Coronary artery (tissue), 2 donors: ENCODE measurements at regions not wholly inside any gene's neighbourhood (a gene's known extent, or its start where the extent isn't known, plus 50 kb on each side); places are given as distances from the start of the nearest gene placed in this dataset.

ENCODE experiments used
- DNase-seq: peaks from one replicate; pipeline ENCODE4 v3.0.0-alpha.2; 2017; ENCODE audit warnings: low spot score
- H3K27ac ChIP-seq, 2 donors: fragments of 200-600 bp; sonication (generic); one replicate each; pipeline ENCODE4 v1.5.1; 2016 to 2019
- H3K4me3 ChIP-seq: fragments of 200-600 bp; sonication (generic); 2 replicates; pipeline ENCODE4 v1.5.1; 2016; ENCODE audit warnings: mild to moderate bottlenecking, moderate library complexity
- TF ChIP-seq, protein P1 (sequence below): fragments of 200-600 bp; sonication (generic); IDR thresholded peaks from one replicate; pipeline ENCODE4 v1.5.1; 2019; ENCODE audit warnings: antibody characterized with exemption

DNA sequence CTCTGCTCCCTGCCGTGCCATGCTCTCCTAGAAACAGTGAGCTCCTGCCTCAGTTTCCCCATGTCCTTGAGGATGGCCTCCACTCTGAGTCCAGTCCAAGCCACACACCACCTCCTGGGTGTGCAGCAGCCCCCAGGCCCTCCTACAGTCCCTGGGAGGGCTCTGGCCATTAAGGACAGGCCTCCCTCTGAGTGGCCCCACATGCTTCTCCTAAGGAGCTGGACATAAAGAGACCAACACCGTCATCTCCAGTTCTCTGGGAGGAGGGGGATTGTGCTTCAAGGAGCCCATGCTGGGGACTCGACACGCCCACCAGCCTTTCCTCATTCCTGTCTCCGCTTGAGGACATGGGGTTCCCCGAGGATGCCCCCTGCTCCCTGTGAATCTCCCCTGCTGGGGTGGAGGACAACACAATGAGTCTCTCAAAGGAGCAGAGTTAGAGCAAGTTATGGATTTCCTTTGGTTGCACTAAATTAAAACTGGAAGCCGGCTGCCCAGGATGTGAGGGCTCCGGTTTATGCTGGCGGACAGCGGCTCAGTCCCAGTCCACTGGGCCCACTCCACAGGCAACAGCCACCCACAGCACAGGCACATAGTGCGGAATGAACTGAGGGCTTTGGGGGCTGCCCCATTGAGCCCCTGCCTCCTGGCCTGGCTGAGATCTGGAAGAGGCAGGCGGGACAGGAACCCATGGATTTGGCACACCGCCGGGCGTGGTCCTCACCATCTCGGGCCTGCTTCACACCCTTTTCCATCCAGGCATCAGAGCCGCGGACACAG is 165.6 kb upstream of the IQSEC1 start:
- Histone ChIP-seq H3K27ac (no peak overlapping the region), H3K4me3 (no peak overlapping the region)
- TF ChIP-seq, protein P1, sequence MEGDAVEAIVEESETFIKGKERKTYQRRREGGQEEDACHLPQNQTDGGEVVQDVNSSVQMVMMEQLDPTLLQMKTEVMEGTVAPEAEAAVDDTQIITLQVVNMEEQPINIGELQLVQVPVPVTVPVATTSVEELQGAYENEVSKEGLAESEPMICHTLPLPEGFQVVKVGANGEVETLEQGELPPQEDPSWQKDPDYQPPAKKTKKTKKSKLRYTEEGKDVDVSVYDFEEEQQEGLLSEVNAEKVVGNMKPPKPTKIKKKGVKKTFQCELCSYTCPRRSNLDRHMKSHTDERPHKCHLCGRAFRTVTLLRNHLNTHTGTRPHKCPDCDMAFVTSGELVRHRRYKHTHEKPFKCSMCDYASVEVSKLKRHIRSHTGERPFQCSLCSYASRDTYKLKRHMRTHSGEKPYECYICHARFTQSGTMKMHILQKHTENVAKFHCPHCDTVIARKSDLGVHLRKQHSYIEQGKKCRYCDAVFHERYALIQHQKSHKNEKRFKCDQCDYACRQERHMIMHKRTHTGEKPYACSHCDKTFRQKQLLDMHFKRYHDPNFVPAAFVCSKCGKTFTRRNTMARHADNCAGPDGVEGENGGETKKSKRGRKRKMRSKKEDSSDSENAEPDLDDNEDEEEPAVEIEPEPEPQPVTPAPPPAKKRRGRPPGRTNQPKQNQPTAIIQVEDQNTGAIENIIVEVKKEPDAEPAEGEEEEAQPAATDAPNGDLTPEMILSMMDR = no peak
- DNase-seq = no peak

DNA sequence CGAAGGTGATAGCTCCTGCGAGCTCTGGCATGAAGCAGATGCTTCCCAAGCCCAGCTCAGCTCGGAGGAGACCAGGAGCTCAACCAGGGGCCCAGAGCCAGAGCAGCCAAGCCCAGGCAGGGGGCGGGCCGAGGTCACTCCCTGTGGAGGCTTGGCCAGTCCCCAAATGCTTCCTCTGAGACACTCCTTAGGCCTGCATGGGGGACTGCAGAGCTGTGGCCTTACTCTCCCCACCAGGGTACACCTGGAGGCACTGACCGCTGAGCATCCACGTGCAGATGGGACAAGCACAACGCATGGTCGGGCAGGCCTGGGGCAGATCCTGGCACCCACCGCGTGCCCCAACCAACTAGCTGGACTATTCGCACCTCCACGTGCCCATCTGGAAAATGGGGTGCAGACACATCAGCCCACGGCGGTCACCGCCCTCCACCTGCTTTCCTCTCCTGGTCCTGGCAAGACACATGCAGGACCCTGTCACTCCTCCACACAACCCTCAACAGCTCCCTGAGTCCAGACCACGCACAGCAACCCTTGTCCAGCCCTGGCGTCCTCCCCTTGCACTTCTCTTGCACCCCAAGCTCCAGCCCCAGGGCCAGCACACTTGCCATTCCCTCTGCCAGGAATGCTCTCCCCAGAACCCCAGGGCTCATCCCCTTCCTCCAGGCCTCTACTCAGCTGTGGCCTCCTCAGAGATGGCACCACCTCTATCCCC is 164.7 kb upstream of the IQSEC1 start:
- no peak for DNase-seq
- TF ChIP-seq, protein P1 = no peak

DNA sequence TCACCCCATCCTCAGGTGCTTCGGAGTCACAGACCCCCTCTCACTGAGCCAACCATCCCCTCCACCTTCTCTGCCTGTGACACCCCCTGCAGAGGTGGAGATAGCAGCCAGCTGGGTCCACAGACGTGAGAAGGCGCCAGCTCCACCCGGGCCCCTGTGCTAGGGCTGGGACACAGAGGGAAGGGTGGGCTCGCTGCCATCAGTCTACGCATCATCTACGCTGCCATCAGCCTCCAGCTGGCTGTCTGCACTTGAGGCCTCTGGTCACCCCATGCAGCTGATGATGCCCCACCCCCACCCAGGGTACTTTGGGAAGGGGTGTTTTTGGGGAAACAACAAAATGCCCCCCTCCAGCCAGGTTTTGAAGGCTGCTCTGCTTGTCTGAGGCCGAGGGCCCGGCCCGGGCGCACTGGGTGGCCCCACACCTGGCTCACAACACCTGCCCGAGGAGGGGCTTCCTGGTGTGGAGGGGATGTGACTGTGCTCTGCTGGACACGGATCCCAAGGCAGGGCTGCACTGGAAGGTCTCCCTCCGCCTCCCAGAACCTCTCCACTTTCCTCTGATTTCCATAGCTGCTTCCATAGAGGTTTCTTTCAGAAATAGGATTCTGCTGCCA is 163.4 kb upstream of the IQSEC1 start:
- TF ChIP-seq, protein P1 = no peak
- H3K27ac ChIP-seq = no peak overlapping the region
- no peak for DNase-seq
- no peak overlapping the region for H3K4me3 ChIP-seq

More for the DNA sequence above, 164.7 kb upstream of the IQSEC1 start:
- Histone ChIP-seq H3K27ac (no peak overlapping the region), H3K4me3 (no peak overlapping the region)

DNA sequence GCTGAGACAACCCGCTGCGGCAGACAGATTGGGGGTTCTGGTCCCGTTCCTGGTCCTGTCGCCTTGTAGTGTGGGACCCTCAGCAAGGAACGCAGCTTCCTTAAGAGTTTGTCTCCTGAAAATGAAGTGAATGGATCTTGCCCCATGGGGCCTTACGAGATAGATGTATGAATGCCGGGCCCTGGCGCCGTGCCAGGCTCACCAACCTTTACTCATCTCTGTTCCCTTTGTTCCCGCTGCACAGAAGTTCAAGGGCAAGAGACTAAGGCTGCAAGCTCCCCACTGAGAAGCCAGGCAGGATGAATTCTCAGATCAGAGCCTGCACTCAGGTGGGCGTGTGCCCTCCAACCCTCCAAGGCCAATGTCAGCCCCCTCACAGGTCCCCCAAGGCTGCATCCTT is 162.7 kb upstream of the IQSEC1 start:
- Histone ChIP-seq H3K27ac (no peak overlapping the region), H3K4me3 (no peak overlapping the region)
- TF ChIP-seq, protein P1 = no peak
- no peak for DNase-seq

DNA sequence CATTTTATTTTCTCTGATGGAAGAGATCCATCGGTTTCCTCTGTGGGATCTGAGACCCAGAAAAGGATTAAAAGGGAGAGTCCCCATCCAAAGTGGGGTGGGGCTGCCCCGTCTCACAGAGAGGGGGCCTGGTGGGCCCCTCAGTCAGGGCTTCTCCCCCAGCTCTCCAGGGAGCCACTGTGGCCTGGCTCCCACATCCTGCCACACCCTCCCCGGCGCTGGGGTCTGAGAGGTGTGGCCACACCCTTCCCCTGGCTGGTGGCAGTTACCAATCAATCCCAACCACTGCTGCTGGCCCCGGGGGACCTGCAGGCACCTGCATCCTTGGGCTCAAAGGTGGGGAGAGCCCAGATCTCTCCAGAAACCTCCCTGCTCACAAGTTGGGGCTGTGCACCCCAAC is 161.8 kb upstream of the IQSEC1 start:
- H3K27ac ChIP-seq = no peak overlapping the region
- no peak for DNase-seq
- TF ChIP-seq, protein P1 = no peak
- H3K4me3 ChIP-seq = no peak overlapping the region

DNA sequence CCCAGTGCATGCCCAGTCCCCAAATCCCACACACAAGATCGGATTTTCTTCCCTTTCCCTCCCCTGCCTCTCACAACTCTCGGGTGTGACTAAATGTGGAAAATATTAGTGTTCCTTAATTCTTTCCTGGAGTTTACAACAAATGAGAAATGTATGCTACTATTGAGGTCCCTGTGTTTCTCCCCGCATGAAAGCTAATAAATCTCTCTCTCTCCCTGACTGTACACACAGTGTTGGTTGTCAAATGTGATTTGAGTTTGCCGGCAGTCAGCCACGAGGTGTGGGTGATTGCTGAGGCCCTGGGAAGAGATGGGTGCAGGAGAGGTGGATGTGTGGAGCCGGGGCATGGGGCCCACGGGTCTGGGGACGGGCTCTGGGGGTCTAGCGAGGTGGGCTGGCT is 161.4 kb upstream of the IQSEC1 start:
- no peak overlapping the region for H3K4me3 ChIP-seq
- TF ChIP-seq, protein P1 = no peak
- DNase-seq = no peak
- no peak overlapping the region for H3K27ac ChIP-seq
